K562 (cell line): ENCODE measurements at regions not wholly inside any gene's neighbourhood (a gene's known extent, or its start where the extent isn't known, plus 50 kb on each side); places are given as distances from the start of the nearest gene placed in this dataset.

Experiments used
- ATAC-seq: fragments of 200-7000 bp; cut with Tn5 transposase; 3 replicates; pipeline ENCODE4 v1.9.1; 2020; ENCODE audit warnings: moderate library complexity
- BruUV-seq: library from RNA; stranded (reverse); fragments of 400-500 nt; replicated peaks from 2 replicates; lab custom pipeline; 2021; lab: Mats Ljungman, UMichigan
- CTCF ChIA-PET: fragments of 300-600 bp; formaldehyde crosslinking; extraction: SDS; loops from one replicate; lab custom pipeline; 2021; ENCODE audit warnings: low intra/inter-chr PET ratio; lab: Yijun Ruan, JAX
- POLR2A ChIA-PET: fragments of 300-600, 350-650 bp; sonication (Branson Sonifier 250); formaldehyde crosslinking; extraction: SDS; loops from one replicate; lab custom pipeline; 2021; ENCODE audit warnings: antibody characterized with exemption, inconsistent platforms; lab: Yijun Ruan, JAX
- DNase-seq, 4 experiments: peaks; one replicate each; pipeline versions ENCODE4 v3.0.0 to v3.0.0-alpha.2; 2011 to 2018; ENCODE audit warnings: low spot score in 3 of 4, mixed read lengths in 3 of 4; ENCODE audit errors: extremely low read depth in 1 of 4
- FAIRE-seq: peaks from 2 replicates; lab custom pipeline; 2011; peaks lifted over from hg19 to GRCh38; lab: Jason Lieb, UNC
- H2AFZ ChIP-seq: 2 replicates; pipeline ENCODE4 v1.6.0; 2011; ENCODE audit warnings: low read depth, low read length, control low read depth, inconsistent platforms
- H3K27ac ChIP-seq: fragments of 200-600 bp; 3 replicates; pipeline ENCODE4 v1.8.0; 2011; ENCODE audit warnings: low read depth, mild to moderate bottlenecking, control low read depth, inconsistent platforms, low read length, moderate library complexity, mixed read lengths; ENCODE audit errors: extremely low read depth
- H3K27me3 ChIP-seq, 2 experiments: fragments of 300-600 bp in 1 of 2; 2 replicates in 1 of 2; 3 replicates in 1 of 2; pipeline versions ENCODE4 v1.6.0 to v1.8.0; 2011; ENCODE audit warnings: inconsistent platforms in 2 of 2, low read length in 2 of 2, mild to moderate bottlenecking in 1 of 2, mixed read lengths in 1 of 2, moderate library complexity in 1 of 2; ENCODE audit not compliant: control insufficient read depth in 2 of 2, insufficient read depth in 2 of 2
- H3K36me3 ChIP-seq: fragments of 300-600 bp; 3 replicates; pipeline ENCODE4 v1.8.0; 2011; ENCODE audit warnings: mild to moderate bottlenecking, low read length, inconsistent platforms; ENCODE audit not compliant: control insufficient read depth, insufficient read depth
- H3K4me1 ChIP-seq, 2 experiments: fragments of 200-600 bp in 1 of 2; replicated peaks in 1 of 2; 2 replicates in 1 of 2; 3 replicates in 1 of 2; pipeline versions ENCODE4 v1.5.1 to v1.8.0; 2011; ENCODE audit warnings: inconsistent platforms in 2 of 2, low read length in 2 of 2, mild to moderate bottlenecking in 1 of 2, mixed read lengths in 1 of 2, moderate library complexity in 1 of 2; ENCODE audit not compliant: control insufficient read depth in 2 of 2, insufficient read depth in 2 of 2
- H3K4me2 ChIP-seq: 2 replicates; pipeline ENCODE4 v1.6.1; 2011; ENCODE audit warnings: low read length, control low read depth, inconsistent platforms, mixed read lengths; ENCODE audit not compliant: insufficient read depth
- H3K4me3 ChIP-seq: fragments of 200-600 bp; sonication (generic), shearing (Covaris generic); 2 replicates; pipeline ENCODE4 v1.5.1; 2016; ENCODE audit warnings: control low read depth, inconsistent platforms
- H3K79me2 ChIP-seq: fragments of 200-600 bp; 3 replicates; pipeline ENCODE4 v1.8.0; 2011; ENCODE audit warnings: low read length, inconsistent platforms; ENCODE audit not compliant: control insufficient read depth, insufficient read depth
- H3K9ac ChIP-seq, 2 experiments: 2 replicates each; pipeline versions ENCODE4 v1.6.0 to v1.6.1; 2011; ENCODE audit warnings: low read depth in 2 of 2, low read length in 2 of 2, control low read depth in 1 of 2, inconsistent platforms in 1 of 2, mild to moderate bottlenecking in 1 of 2, mixed read lengths in 1 of 2; ENCODE audit not compliant: insufficient read depth in 1 of 2
- H3K9me1 ChIP-seq: one replicate; pipeline ENCODE4 v1.6.0; 2011; ENCODE audit warnings: inconsistent platforms, mild to moderate bottlenecking, low read length, moderate library complexity; ENCODE audit not compliant: control insufficient read depth, insufficient read depth
- H3K9me3 ChIP-seq: replicated peaks from 2 replicates; pipeline ENCODE4 v1.5.1; 2011; ENCODE audit warnings: low read depth, low read length, inconsistent platforms; ENCODE audit not compliant: control insufficient read depth, insufficient read depth
- H4K20me1 ChIP-seq: replicated peaks from 2 replicates; pipeline ENCODE4 v1.6.1; 2011; ENCODE audit warnings: low read length, inconsistent platforms, mixed read lengths; ENCODE audit not compliant: control insufficient read depth, insufficient read depth
- POLR2A ChIP-seq: fragments of 450-650 bp; conservative IDR thresholded peaks from 2 replicates; pipeline ENCODE4 v1.6.1; 2016
- POLR2AphosphoS5 ChIP-seq: IDR thresholded peaks from 2 replicates; pipeline ENCODE4 v1.6.1; 2011; ENCODE audit warnings: mild to moderate bottlenecking, low read depth, low read length, moderate library complexity; ENCODE audit not compliant: control insufficient read depth, insufficient read depth
- POLR2B ChIP-seq: fragments of 450-650 bp; IDR thresholded peaks from 2 replicates; pipeline ENCODE4 v1.6.1; 2018; ENCODE audit warnings: low read depth; ENCODE audit not compliant: partially characterized antibody
- WGBS: fragments of 100-300 bp; shearing (Covaris generic); methylation state at CpG from one replicate; pipeline ENCODE4 v1.1.6; 2016; ENCODE audit warnings: low coverage, mixed read lengths; ENCODE audit not compliant: insufficient coverage; ENCODE audit errors: missing lambda C conversion rate; 5-methylcytosine and 5-hydroxymethylcytosine counted together
- in situ Hi-C: fragments of 300-500 bp; cut with MboI; formaldehyde crosslinking; loops from 4 replicates; pipeline ENCODE4 v1.15.0; 2018; ENCODE audit warnings: inconsistent platforms, mixed read lengths
- intact Hi-C: fragments of 100-400 bp; cut with micrococcal nuclease; formaldehyde crosslinking; loops from 2 replicates; pipeline ENCODE4 v1.14.2; 2022
- TF ChIP-seq, protein P1 (sequence below), 2 experiments: fragments of 450-650 bp; formaldehyde crosslinking in 1 of 2; IDR thresholded peaks; 2 replicates each; pipeline versions ENCODE4 v1.4.0 to v1.6.1; 2014 to 2020; ENCODE audit warnings: mild to moderate bottlenecking in 2 of 2, borderline replicate concordance in 1 of 2, low read depth in 1 of 2

DNA sequence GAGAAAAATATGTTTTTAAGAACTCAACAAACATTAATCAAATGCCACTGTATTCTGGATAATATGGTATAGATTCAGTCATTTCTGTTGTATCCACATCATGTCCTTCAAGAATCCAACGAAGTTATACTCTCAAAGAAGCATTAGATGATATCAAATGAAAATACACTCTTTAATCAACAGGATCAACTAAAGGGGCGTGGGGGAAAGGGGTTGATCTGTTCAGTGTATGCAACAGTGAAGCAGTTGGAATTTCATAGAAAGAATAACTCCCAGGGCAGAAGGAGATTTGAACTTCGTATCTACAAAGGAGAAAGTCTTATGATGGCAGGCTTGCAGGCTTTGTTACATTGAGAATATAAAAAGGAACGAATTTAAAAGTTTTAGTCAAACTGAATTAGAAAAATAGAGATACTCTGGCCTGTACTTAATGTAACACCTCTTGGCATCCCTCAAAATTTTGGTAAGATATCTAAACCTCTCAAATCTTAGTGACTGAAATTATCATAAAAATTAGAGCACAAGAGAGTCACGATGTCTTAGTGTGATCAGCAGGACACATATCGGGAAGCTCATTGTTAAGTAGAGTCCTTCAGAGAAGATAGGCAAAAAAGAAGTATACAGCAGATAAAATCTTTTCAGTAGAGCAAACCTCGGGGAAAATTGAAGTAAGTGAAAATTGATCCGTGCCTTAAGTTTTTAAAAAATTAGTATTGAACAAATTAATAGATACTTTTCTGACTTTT, 431.4 kb downstream of the KCNJ18 start:
- CTCF ChIA-PET = no interaction called here
- no peak overlapping the region for H2AFZ ChIP-seq
- H4K20me1 ChIP-seq = no peaks in the 10 kb centered on the region
- H3K9me3 ChIP-seq = no peaks in the 10 kb centered on the region
- FAIRE-seq (no peak), DNase-seq (no peak), ATAC-seq (peak; percentile 59)
- H3K9me1 ChIP-seq = no peaks in the 10 kb centered on the region
- WGBS = 11% methylated on average over 8 of the region's 8 CpGs
- in situ Hi-C loops = no loop called here
- H3K36me3 ChIP-seq = peaks cover 8% of the 10 kb centered on the region; the same call in 2 of the 3 replicates
- TF ChIP-seq, protein P1, sequence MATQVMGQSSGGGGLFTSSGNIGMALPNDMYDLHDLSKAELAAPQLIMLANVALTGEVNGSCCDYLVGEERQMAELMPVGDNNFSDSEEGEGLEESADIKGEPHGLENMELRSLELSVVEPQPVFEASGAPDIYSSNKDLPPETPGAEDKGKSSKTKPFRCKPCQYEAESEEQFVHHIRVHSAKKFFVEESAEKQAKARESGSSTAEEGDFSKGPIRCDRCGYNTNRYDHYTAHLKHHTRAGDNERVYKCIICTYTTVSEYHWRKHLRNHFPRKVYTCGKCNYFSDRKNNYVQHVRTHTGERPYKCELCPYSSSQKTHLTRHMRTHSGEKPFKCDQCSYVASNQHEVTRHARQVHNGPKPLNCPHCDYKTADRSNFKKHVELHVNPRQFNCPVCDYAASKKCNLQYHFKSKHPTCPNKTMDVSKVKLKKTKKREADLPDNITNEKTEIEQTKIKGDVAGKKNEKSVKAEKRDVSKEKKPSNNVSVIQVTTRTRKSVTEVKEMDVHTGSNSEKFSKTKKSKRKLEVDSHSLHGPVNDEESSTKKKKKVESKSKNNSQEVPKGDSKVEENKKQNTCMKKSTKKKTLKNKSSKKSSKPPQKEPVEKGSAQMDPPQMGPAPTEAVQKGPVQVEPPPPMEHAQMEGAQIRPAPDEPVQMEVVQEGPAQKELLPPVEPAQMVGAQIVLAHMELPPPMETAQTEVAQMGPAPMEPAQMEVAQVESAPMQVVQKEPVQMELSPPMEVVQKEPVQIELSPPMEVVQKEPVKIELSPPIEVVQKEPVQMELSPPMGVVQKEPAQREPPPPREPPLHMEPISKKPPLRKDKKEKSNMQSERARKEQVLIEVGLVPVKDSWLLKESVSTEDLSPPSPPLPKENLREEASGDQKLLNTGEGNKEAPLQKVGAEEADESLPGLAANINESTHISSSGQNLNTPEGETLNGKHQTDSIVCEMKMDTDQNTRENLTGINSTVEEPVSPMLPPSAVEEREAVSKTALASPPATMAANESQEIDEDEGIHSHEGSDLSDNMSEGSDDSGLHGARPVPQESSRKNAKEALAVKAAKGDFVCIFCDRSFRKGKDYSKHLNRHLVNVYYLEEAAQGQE (IDR thresholded peaks at IDR 0.05; ENCODE audit: borderline replicate concordance) = no peak
- TF ChIP-seq, protein P1 (CRISPR knock-in tag; IDR thresholded peaks at IDR 0.05; ENCODE audit: low read depth) = no peak
- TF ChIP-seq POLR2AphosphoS5 (0 out of 2 replicates have a peak, but pooled peaks have one; percentile 39), POLR2B (peak; percentile 33), POLR2A (0 out of 2 replicates have a peak, but pooled peaks have one; percentile 23)
- H3K27me3 ChIP-seq = no peaks in the 10 kb centered on the region
- no peaks in the 10 kb centered on the region; a peak in 1 of 5 replicates for H3K4me1 ChIP-seq
- 0 out of 3 replicates have a peak overlapping the region, but pooled peaks have one; percentile 1 for H3K27ac ChIP-seq
- peaks cover 96% of the 10 kb centered on the region for H3K79me2 ChIP-seq
- H3K4me3 ChIP-seq = no peak overlapping the region
- H3K4me2 ChIP-seq = no peak overlapping the region
- BruUV-seq = TSS peak; percentile 4
- no peak overlapping the region for H3K9ac ChIP-seq
- POLR2A ChIA-PET = no interaction called here
- intact Hi-C loops = no loop called here
